BLaER1 (cell line): ENCODE measurements at regions not wholly inside any gene's neighbourhood (a gene's known extent, or its start where the extent isn't known, plus 50 kb on each side); places are given as distances from the start of the nearest gene placed in this dataset.

Experiments
- H3K27ac ChIP-seq: shearing (Covaris generic); formaldehyde crosslinking; 2 replicates; pipeline ENCODE4 v1.8.1; 2022
- H3K27me3 ChIP-seq: shearing (Covaris generic); formaldehyde crosslinking; 2 replicates; pipeline ENCODE4 v1.8.1; 2022
- H3K36me3 ChIP-seq: shearing (Covaris generic); formaldehyde crosslinking; 2 replicates; pipeline ENCODE4 v1.8.1; 2022
- H3K4me1 ChIP-seq: shearing (Covaris generic); formaldehyde crosslinking; 2 replicates; pipeline ENCODE4 v1.8.1; 2022
- H3K4me2 ChIP-seq: shearing (Covaris generic); formaldehyde crosslinking; 2 replicates; pipeline ENCODE4 v1.8.1; 2022
- H3K4me3 ChIP-seq: shearing (Covaris generic); formaldehyde crosslinking; 2 replicates; pipeline ENCODE4 v1.8.1; 2022
- H3K9ac ChIP-seq: shearing (Covaris generic); formaldehyde crosslinking; 2 replicates; pipeline ENCODE4 v1.8.1; 2022
- H3K9me3 ChIP-seq: shearing (Covaris generic); formaldehyde crosslinking; 2 replicates; pipeline ENCODE4 v1.8.1; 2022
- H4K20me1 ChIP-seq: shearing (Covaris generic); formaldehyde crosslinking; 2 replicates; pipeline ENCODE4 v1.8.1; 2022
- Cebpa-rat ChIP-seq: shearing (Covaris generic); IDR thresholded peaks from 2 replicates; pipeline ENCODE4 v1.8.1; 2022

GRCh38 chr1:163650624-163651023 lies 328.9 kb downstream of the NUF2 start:
- Histone ChIP-seq H3K36me3 (no peaks in the 10 kb centered on the region), H4K20me1 (no peaks in the 10 kb centered on the region), H3K9me3 (no peaks in the 10 kb centered on the region), H3K4me2 (no peak overlapping the region), H3K27ac (no peak overlapping the region), H3K27me3 (no peaks in the 10 kb centered on the region), H3K4me3 (no peak overlapping the region), H3K4me1 (no peaks in the 10 kb centered on the region), H3K9ac (no peak overlapping the region)
- TF ChIP-seq Cebpa-rat = no peak

DNA sequence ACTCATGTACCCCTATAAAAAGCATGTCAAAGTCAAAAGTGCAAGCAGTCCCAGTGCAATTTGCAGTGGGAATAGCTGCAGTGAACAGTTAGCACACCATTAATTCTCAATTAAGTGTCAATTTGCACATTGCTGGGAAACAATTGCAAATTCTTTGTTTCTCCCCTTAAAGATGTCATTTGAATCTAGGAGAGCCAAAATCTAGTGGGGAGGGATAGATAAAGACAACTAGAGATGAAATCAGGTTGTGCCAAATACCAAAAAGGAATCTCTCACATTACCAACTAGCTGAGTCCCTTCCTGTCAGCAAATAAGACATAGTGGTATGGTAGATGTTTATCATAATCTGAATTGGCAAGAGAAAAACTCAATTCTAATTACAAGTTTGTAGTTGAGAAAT lies 330.7 kb downstream of the NUF2 start:
- no peaks in the 10 kb centered on the region for H3K4me1 ChIP-seq
- no peak for TF ChIP-seq Cebpa-rat

DNA sequence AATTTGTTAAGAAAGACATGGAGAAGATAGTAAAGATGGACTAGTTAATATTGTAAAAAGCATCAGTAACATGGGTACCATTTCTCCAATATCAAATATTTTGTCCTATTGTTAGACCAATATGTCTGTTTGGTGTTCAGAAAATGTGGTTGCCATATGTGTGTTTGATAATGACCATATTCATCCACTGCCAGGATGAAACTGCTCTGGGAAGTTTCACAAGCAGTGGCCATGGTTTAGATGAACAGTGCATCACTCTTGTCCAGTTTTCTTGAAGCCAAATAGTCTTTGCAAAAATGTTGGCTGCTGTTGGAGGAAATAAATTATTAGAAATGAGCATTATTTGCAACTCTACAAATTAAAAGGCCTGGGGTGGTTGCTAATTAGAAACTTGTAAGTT lies 333.8 kb downstream of the NUF2 start:
- no peak overlapping the region for H3K9ac ChIP-seq
- H3K4me1 ChIP-seq = no peaks in the 10 kb centered on the region
- no peaks in the 10 kb centered on the region for H3K27me3 ChIP-seq
- TF ChIP-seq Cebpa-rat = no peak
- no peak overlapping the region for H3K4me3 ChIP-seq
- no peaks in the 10 kb centered on the region for H3K9me3 ChIP-seq
- no peaks in the 10 kb centered on the region for H3K36me3 ChIP-seq
- no peak overlapping the region for H3K4me2 ChIP-seq
- no peak overlapping the region for H3K27ac ChIP-seq
- no peaks in the 10 kb centered on the region for H4K20me1 ChIP-seq

More for the DNA sequence above, 330.7 kb downstream of the NUF2 start:
- H3K4me3 ChIP-seq = no peak overlapping the region
- no peak overlapping the region for H3K9ac ChIP-seq
- H3K27me3 ChIP-seq = no peaks in the 10 kb centered on the region
- no peaks in the 10 kb centered on the region for H3K9me3 ChIP-seq
- H3K4me2 ChIP-seq = no peak overlapping the region
- H3K27ac ChIP-seq = no peak overlapping the region
- H4K20me1 ChIP-seq = no peaks in the 10 kb centered on the region
- no peaks in the 10 kb centered on the region for H3K36me3 ChIP-seq

GRCh38 chr1:163656095-163656759 lies 334.5 kb downstream of the NUF2 start:
- no peak overlapping the region for H3K27ac ChIP-seq
- H3K27me3 ChIP-seq = no peaks in the 10 kb centered on the region
- no peak for TF ChIP-seq Cebpa-rat
- H3K4me1 ChIP-seq = no peaks in the 10 kb centered on the region
- H3K4me3 ChIP-seq = no peak overlapping the region
- H3K4me2 ChIP-seq = no peak overlapping the region
- no peaks in the 10 kb centered on the region for H3K36me3 ChIP-seq
- no peaks in the 10 kb centered on the region for H4K20me1 ChIP-seq
- H3K9me3 ChIP-seq = no peaks in the 10 kb centered on the region
- no peak overlapping the region for H3K9ac ChIP-seq

DNA sequence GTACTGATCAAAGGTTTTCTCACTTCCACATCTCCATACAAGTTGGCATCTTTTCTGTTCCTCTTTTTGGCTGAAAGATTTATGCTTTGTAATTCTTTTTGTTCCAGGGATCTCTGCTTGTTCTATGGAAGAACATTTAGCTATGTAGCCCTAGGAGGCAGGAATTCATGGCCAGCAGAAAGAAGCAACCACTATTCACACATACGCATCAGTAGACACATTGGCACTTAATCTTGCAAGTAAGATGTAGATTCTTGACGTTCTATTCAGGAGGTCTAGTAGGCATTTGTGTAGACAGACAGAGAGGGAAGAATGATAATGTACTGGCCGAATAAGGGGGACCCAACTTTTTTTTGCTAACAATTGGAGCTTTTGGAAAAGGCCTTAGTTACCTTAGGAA lies 336.0 kb downstream of the NUF2 start:
- TF ChIP-seq Cebpa-rat = no peak
- H3K27ac ChIP-seq = no peak overlapping the region
- no peaks in the 10 kb centered on the region for H4K20me1 ChIP-seq
- no peak overlapping the region for H3K4me3 ChIP-seq
- no peaks in the 10 kb centered on the region for H3K9me3 ChIP-seq
- no peaks in the 10 kb centered on the region for H3K36me3 ChIP-seq
- H3K27me3 ChIP-seq = no peaks in the 10 kb centered on the region
- no peak overlapping the region for H3K9ac ChIP-seq
- no peaks in the 10 kb centered on the region for H3K4me1 ChIP-seq
- no peak overlapping the region for H3K4me2 ChIP-seq

- H3K27me3 ChIP-seq = no peaks in the 10 kb centered on the region
- no peaks in the 10 kb centered on the region for H4K20me1 ChIP-seq
- no peak overlapping the region for H3K4me3 ChIP-seq
- TF ChIP-seq Cebpa-rat = no peak
- H3K36me3 ChIP-seq = no peaks in the 10 kb centered on the region
- no peak overlapping the region for H3K9ac ChIP-seq
- H3K4me1 ChIP-seq = no peaks in the 10 kb centered on the region
- no peak overlapping the region for H3K4me2 ChIP-seq
- no peaks in the 10 kb centered on the region for H3K9me3 ChIP-seq
- H3K27ac ChIP-seq = no peak overlapping the region
Observed at GRCh38 chr1:163661391-163661790, 339.6 kb downstream of the NUF2 start.

DNA sequence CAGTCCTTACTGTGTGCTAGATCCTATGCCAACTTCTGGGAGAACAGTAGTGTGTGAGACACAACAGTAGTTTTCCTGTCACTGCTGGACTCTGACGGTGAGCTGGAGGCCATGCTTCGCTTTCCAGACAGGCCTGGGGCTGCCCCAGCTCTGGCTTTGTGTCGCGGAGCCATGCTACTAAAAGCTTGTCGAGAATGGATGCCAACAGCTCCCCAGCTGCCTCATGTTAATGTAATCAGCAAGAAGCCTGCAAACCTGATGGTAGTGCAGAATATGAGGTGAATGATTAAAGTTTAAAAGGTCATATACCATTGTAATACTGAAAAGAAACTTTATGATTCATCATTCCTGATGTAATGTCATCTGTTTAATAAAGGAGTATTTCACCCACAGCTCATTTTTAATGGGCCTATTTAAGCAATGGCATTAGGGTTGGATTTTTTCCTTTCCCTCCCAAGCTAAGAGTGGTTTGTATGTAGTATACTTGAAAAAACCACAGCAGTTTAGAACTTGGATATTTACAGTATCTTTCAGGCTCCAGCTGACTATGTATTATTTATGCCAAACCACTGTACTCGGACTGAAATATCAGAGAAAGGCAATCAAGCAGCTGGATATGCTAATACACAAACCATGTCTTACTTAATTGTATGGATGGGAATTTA lies 343.0 kb downstream of the NUF2 start:
- Histone ChIP-seq H3K27ac (no peak overlapping the region), H3K9ac (no peak overlapping the region), H3K36me3 (no peaks in the 10 kb centered on the region), H3K4me3 (no peak overlapping the region), H4K20me1 (no peaks in the 10 kb centered on the region), H3K9me3 (no peaks in the 10 kb centered on the region), H3K27me3 (no peaks in the 10 kb centered on the region), H3K4me1 (no peaks in the 10 kb centered on the region), H3K4me2 (no peak overlapping the region)
- no peak for TF ChIP-seq Cebpa-rat

DNA sequence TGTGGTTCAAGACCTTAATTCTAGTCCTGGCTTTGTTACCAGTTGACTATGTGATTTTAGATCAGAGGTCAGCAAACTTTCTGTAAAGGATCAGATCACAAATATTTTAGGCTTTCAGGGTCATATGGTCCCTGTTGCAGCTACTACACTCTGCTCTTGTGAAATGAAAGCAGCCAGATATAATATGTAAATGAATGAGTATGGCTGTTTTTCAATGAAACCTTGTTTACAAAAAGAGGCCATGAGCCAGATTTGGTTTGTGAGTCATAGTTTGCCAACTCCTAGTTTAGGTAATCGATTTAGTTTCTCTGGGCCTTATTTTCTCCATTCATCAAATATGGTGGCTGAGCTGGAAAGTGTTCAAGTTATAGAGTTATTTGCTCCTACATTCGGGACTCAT lies 346.7 kb downstream of the NUF2 start:
- H3K27ac ChIP-seq = no peak overlapping the region

GRCh38 chr1:163670989-163671757 lies 349.4 kb downstream of the NUF2 start:
- Histone ChIP-seq H3K4me1 (no peaks in the 10 kb centered on the region), H3K36me3 (no peaks in the 10 kb centered on the region), H3K4me2 (no peak overlapping the region), H4K20me1 (no peaks in the 10 kb centered on the region), H3K27ac (no peak overlapping the region), H3K9ac (no peak overlapping the region), H3K4me3 (no peak overlapping the region), H3K9me3 (no peaks in the 10 kb centered on the region), H3K27me3 (no peaks in the 10 kb centered on the region)
- no peak for TF ChIP-seq Cebpa-rat

More for the DNA sequence above, 346.7 kb downstream of the NUF2 start:
- no peaks in the 10 kb centered on the region for H3K4me1 ChIP-seq
- TF ChIP-seq Cebpa-rat = no peak
- H3K9ac ChIP-seq = no peak overlapping the region
- H3K4me2 ChIP-seq = no peak overlapping the region
- H3K4me3 ChIP-seq = no peak overlapping the region
- no peaks in the 10 kb centered on the region for H4K20me1 ChIP-seq
- no peaks in the 10 kb centered on the region for H3K9me3 ChIP-seq
- H3K27me3 ChIP-seq = no peaks in the 10 kb centered on the region
- no peaks in the 10 kb centered on the region for H3K36me3 ChIP-seq
